ENCODE measurements at regions not wholly inside any gene's neighbourhood (a gene's known extent, or its start where the extent isn't known, plus 50 kb on each side); places are given as distances from the start of the nearest gene placed in this dataset.

- TF ChIP-seq REST (IDR thresholded peaks at IDR 0.05; ENCODE audit: borderline replicate concordance) (no peak), EP300 (conservative IDR thresholded peaks at IDR 0.05; ENCODE audit: poor library complexity, severe bottlenecking) (no peak), CTCF (IDR thresholded peaks at IDR 0.05; ENCODE audit: poor library complexity, severe bottlenecking) (no peak), EZH2 (IDR thresholded peaks at IDR 0.05; ENCODE audit: borderline replicate concordance, insufficient read depth, low read length, poor library complexity, severe bottlenecking) (no peak), TAF1 (IDR thresholded peaks at IDR 0.05; ENCODE audit: low read depth) (no peak), POLR2AphosphoS5 (IDR thresholded peaks at IDR 0.05) (no peak), SMC3 (conservative IDR thresholded peaks at IDR 0.05; ENCODE audit: poor library complexity) (no peak), RAD21 (conservative IDR thresholded peaks at IDR 0.05) (no peak)
Observed at GRCh38 chr3:110608566-110608965, 463.1 kb upstream of the NECTIN3 start.
